ENCODE measurements at regions not wholly inside any gene's neighbourhood (a gene's known extent, or its start where the extent isn't known, plus 50 kb on each side); places are given as distances from the start of the nearest gene placed in this dataset.

DNA sequence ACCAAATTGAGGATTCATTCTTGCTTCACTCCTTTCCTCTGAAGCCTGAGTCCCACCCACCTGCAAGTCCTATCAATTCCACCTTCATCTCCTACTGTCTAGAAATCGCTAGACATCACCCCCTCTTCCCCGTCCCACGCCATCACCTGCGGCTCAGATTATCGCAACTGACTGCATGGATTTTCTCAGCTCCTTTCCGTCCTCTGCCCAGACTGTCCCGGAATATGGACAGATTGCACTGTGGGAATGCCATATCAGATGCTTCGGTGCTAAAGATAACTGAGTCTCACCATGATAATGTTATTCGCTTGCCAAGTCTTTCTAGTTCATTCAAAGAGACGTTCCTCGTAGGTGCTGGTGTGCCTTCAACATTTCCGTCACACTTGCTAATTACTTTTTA, 66.4 kb upstream of the USP29 start:
- TF ChIP-seq POLR2A (IDR thresholded peaks at IDR 0.05) (no peak), EP300 (IDR thresholded peaks at IDR 0.05) (no peak)
- TF ChIP-seq, protein P1, sequence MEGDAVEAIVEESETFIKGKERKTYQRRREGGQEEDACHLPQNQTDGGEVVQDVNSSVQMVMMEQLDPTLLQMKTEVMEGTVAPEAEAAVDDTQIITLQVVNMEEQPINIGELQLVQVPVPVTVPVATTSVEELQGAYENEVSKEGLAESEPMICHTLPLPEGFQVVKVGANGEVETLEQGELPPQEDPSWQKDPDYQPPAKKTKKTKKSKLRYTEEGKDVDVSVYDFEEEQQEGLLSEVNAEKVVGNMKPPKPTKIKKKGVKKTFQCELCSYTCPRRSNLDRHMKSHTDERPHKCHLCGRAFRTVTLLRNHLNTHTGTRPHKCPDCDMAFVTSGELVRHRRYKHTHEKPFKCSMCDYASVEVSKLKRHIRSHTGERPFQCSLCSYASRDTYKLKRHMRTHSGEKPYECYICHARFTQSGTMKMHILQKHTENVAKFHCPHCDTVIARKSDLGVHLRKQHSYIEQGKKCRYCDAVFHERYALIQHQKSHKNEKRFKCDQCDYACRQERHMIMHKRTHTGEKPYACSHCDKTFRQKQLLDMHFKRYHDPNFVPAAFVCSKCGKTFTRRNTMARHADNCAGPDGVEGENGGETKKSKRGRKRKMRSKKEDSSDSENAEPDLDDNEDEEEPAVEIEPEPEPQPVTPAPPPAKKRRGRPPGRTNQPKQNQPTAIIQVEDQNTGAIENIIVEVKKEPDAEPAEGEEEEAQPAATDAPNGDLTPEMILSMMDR (IDR thresholded peaks at IDR 0.05), result no peak
